ENCODE measurements at regions not wholly inside any gene's neighbourhood (a gene's known extent, or its start where the extent isn't known, plus 50 kb on each side); places are given as distances from the start of the nearest gene placed in this dataset.
"Not testable (repeated sequence)": the region's sequence is repeated elsewhere in the genome, so short reads cannot be mapped to it uniquely, and the experiment has no call there.

- in situ Hi-C loops (cut with MboI; ENCODE audit: low sequenced_read_pairs) = no loop called here
Observed at GRCh38 chr1:14424325-14425002, 174.0 kb upstream of the KAZN start.

- in situ Hi-C loops (cut with MboI; ENCODE audit: low sequenced_read_pairs) = no loop called here
Observed at GRCh38 chr1:14426854-14427253, 171.6 kb upstream of the KAZN start.

GRCh38 chr1:14429577-14429976 lies 168.9 kb upstream of the KAZN start:
- in situ Hi-C loops (cut with MboI; ENCODE audit: low sequenced_read_pairs) = no loop called here

GRCh38 chr1:14432728-14433127 lies 165.8 kb upstream of the KAZN start:
- in situ Hi-C loops (cut with MboI; ENCODE audit: low sequenced_read_pairs) = not testable (repeated sequence)

GRCh38 chr1:14435368-14436023 lies 163.0 kb upstream of the KAZN start:
- in situ Hi-C loops (cut with MboI; ENCODE audit: low sequenced_read_pairs) = no loop called here

- in situ Hi-C loops (cut with MboI; ENCODE audit: low sequenced_read_pairs) = no loop called here
Observed at GRCh38 chr1:14437417-14437918, 161.0 kb upstream of the KAZN start.

GRCh38 chr1:14438127-14438769 lies 160.2 kb upstream of the KAZN start:
- in situ Hi-C loops (cut with MboI; ENCODE audit: low sequenced_read_pairs) = no loop called here

GRCh38 chr1:14439015-14439414 lies 159.5 kb upstream of the KAZN start:
- in situ Hi-C loops (cut with MboI; ENCODE audit: low sequenced_read_pairs) = no loop called here

GRCh38 chr1:14440166-14440565 lies 158.3 kb upstream of the KAZN start:
- in situ Hi-C loops (cut with MboI; ENCODE audit: low sequenced_read_pairs) = no loop called here

GRCh38 chr1:14440731-14441130 lies 157.8 kb upstream of the KAZN start:
- in situ Hi-C loops (cut with MboI; ENCODE audit: low sequenced_read_pairs) = no loop called here

GRCh38 chr1:14441302-14441741 lies 157.2 kb upstream of the KAZN start:
- in situ Hi-C loops (cut with MboI; ENCODE audit: low sequenced_read_pairs) = no loop called here

- in situ Hi-C loops (cut with MboI; ENCODE audit: low sequenced_read_pairs) = no loop called here
Observed at GRCh38 chr1:14442669-14443068, 155.8 kb upstream of the KAZN start.

GRCh38 chr1:14443164-14443787 lies 155.2 kb upstream of the KAZN start:
- in situ Hi-C loops (cut with MboI; ENCODE audit: low sequenced_read_pairs) = no loop called here

- in situ Hi-C loops (cut with MboI; ENCODE audit: low sequenced_read_pairs) = no loop called here
Observed at GRCh38 chr1:14451217-14451616, 147.3 kb upstream of the KAZN start.

GRCh38 chr1:14452551-14452950 lies 145.9 kb upstream of the KAZN start:
- in situ Hi-C loops (cut with MboI; ENCODE audit: low sequenced_read_pairs) = no loop called here

GRCh38 chr1:14460173-14460572 lies 138.3 kb upstream of the KAZN start:
- in situ Hi-C loops (cut with MboI; ENCODE audit: low sequenced_read_pairs) = no loop called here

GRCh38 chr1:14462851-14463250 lies 135.6 kb upstream of the KAZN start:
- in situ Hi-C loops (cut with MboI; ENCODE audit: low sequenced_read_pairs) = no loop called here

GRCh38 chr1:14466006-14466405 lies 132.5 kb upstream of the KAZN start:
- in situ Hi-C loops (cut with MboI; ENCODE audit: low sequenced_read_pairs) = no loop called here

- in situ Hi-C loops (cut with MboI; ENCODE audit: low sequenced_read_pairs) = no loop called here
Observed at GRCh38 chr1:14467112-14467511, 131.4 kb upstream of the KAZN start.

GRCh38 chr1:14468751-14469150 lies 129.7 kb upstream of the KAZN start:
- in situ Hi-C loops (cut with MboI; ENCODE audit: low sequenced_read_pairs) = no loop called here

- in situ Hi-C loops (cut with MboI; ENCODE audit: low sequenced_read_pairs) = no loop called here
Observed at GRCh38 chr1:14470802-14471201, 127.7 kb upstream of the KAZN start.

GRCh38 chr1:14474856-14475255 lies 123.6 kb upstream of the KAZN start:
- in situ Hi-C loops (cut with MboI; ENCODE audit: low sequenced_read_pairs) = no loop called here
